ENCODE measurements at regions not wholly inside any gene's neighbourhood (a gene's known extent, or its start where the extent isn't known, plus 50 kb on each side); places are given as distances from the start of the nearest gene placed in this dataset.

- no peak overlapping the region for H3K27ac ChIP-seq (ENCODE audit: low read depth in 1 of 2, low read length in 2 of 2)
- no peak overlapping the region for H3K4me3 ChIP-seq (ENCODE audit: low read depth in 1 of 3, low read length in 3 of 3)
- H3K9me3 ChIP-seq (ENCODE audit: control insufficient read depth in 4 of 4, low read length in 3 of 4), result no peaks in the 10 kb centered on the region
- H3K27me3 ChIP-seq (ENCODE audit: control insufficient read depth in 4 of 4, insufficient read depth in 4 of 4, low read length in 3 of 4), result no peaks in the 10 kb centered on the region
- no peaks in the 10 kb centered on the region for H3K36me3 ChIP-seq (ENCODE audit: control insufficient read depth in 4 of 4, insufficient read depth in 3 of 4, low read depth in 1 of 4, low read length in 3 of 4)
- no peaks in the 10 kb centered on the region for H3K4me1 ChIP-seq (ENCODE audit: control insufficient read depth in 4 of 4, insufficient read depth in 4 of 4, low read length in 3 of 4)
- H3K9ac ChIP-seq (ENCODE audit: low read depth in 1 of 2, low read length in 2 of 2), result no peak overlapping the region
- TF ChIP-seq, protein P1, sequence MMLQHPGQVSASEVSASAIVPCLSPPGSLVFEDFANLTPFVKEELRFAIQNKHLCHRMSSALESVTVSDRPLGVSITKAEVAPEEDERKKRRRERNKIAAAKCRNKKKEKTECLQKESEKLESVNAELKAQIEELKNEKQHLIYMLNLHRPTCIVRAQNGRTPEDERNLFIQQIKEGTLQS (IDR thresholded peaks at IDR 0.05), result no peak
- TF ChIP-seq EGR1 (IDR thresholded peaks at IDR 0.05; ENCODE audit: low read depth in 2 of 2) (no peak), MAX (IDR thresholded peaks at IDR 0.05) (no peak), RXRA (IDR thresholded peaks at IDR 0.05) (no peak), HNF4A (conservative IDR thresholded peaks at IDR 0.05) (no peak), NR2F2 (IDR thresholded peaks at IDR 0.05) (no peak), YY1 (IDR thresholded peaks at IDR 0.05) (no peak)
- TF ChIP-seq, protein P2, sequence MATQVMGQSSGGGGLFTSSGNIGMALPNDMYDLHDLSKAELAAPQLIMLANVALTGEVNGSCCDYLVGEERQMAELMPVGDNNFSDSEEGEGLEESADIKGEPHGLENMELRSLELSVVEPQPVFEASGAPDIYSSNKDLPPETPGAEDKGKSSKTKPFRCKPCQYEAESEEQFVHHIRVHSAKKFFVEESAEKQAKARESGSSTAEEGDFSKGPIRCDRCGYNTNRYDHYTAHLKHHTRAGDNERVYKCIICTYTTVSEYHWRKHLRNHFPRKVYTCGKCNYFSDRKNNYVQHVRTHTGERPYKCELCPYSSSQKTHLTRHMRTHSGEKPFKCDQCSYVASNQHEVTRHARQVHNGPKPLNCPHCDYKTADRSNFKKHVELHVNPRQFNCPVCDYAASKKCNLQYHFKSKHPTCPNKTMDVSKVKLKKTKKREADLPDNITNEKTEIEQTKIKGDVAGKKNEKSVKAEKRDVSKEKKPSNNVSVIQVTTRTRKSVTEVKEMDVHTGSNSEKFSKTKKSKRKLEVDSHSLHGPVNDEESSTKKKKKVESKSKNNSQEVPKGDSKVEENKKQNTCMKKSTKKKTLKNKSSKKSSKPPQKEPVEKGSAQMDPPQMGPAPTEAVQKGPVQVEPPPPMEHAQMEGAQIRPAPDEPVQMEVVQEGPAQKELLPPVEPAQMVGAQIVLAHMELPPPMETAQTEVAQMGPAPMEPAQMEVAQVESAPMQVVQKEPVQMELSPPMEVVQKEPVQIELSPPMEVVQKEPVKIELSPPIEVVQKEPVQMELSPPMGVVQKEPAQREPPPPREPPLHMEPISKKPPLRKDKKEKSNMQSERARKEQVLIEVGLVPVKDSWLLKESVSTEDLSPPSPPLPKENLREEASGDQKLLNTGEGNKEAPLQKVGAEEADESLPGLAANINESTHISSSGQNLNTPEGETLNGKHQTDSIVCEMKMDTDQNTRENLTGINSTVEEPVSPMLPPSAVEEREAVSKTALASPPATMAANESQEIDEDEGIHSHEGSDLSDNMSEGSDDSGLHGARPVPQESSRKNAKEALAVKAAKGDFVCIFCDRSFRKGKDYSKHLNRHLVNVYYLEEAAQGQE (IDR thresholded peaks at IDR 0.05), result no peak
- TF ChIP-seq, protein P3, sequence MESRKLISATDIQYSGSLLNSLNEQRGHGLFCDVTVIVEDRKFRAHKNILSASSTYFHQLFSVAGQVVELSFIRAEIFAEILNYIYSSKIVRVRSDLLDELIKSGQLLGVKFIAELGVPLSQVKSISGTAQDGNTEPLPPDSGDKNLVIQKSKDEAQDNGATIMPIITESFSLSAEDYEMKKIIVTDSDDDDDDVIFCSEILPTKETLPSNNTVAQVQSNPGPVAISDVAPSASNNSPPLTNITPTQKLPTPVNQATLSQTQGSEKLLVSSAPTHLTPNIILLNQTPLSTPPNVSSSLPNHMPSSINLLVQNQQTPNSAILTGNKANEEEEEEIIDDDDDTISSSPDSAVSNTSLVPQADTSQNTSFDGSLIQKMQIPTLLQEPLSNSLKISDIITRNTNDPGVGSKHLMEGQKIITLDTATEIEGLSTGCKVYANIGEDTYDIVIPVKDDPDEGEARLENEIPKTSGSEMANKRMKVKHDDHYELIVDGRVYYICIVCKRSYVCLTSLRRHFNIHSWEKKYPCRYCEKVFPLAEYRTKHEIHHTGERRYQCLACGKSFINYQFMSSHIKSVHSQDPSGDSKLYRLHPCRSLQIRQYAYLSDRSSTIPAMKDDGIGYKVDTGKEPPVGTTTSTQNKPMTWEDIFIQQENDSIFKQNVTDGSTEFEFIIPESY (IDR thresholded peaks at IDR 0.05), result no peak
- no peak for DNase-seq (ENCODE audit: low spot score)
These were observed 669.6 kb downstream of the DIAPH3 start for GRCh38 chr13:59494151-59494550.

GRCh38 chr13:59494560-59494970, 669.2 kb downstream of the DIAPH3 start:
- Histone ChIP-seq H3K27me3 (ENCODE audit: control insufficient read depth in 4 of 4, insufficient read depth in 4 of 4, low read length in 3 of 4) (no peaks in the 10 kb centered on the region), H3K36me3 (ENCODE audit: control insufficient read depth in 4 of 4, insufficient read depth in 3 of 4, low read depth in 1 of 4, low read length in 3 of 4) (no peaks in the 10 kb centered on the region), H3K27ac (ENCODE audit: low read depth in 1 of 2, low read length in 2 of 2) (no peak overlapping the region), H3K9me3 (ENCODE audit: control insufficient read depth in 4 of 4, low read length in 3 of 4) (no peaks in the 10 kb centered on the region), H3K9ac (ENCODE audit: low read depth in 1 of 2, low read length in 2 of 2) (no peak overlapping the region), H3K4me1 (ENCODE audit: control insufficient read depth in 4 of 4, insufficient read depth in 4 of 4, low read length in 3 of 4) (no peaks in the 10 kb centered on the region), H3K4me3 (ENCODE audit: low read depth in 1 of 3, low read length in 3 of 3) (no peak overlapping the region)
- TF ChIP-seq NR2F2 (IDR thresholded peaks at IDR 0.05) (peak; percentile 71), RXRA (IDR thresholded peaks at IDR 0.05) (peak; percentile 26 to 35), SP1 (IDR thresholded peaks at IDR 0.05) (no peak), MAX (IDR thresholded peaks at IDR 0.05) (no peak), TAF1 (conservative IDR thresholded peaks at IDR 0.05) (no peak)
- WGBS, result 32% methylated on average over 4 of the region's 4 CpGs
- DNase-seq (ENCODE audit: low spot score), result no peak

GRCh38 chr13:59495299-59495698, 668.4 kb downstream of the DIAPH3 start:
- 83% methylated on average over 4 of the region's 4 CpGs for WGBS
- no peaks in the 10 kb centered on the region for H3K9me3 ChIP-seq (ENCODE audit: control insufficient read depth in 4 of 4, low read length in 3 of 4)
- DNase-seq (ENCODE audit: low spot score), result no peak
- no peaks in the 10 kb centered on the region for H3K27me3 ChIP-seq (ENCODE audit: control insufficient read depth in 4 of 4, insufficient read depth in 4 of 4, low read length in 3 of 4)
- no peak overlapping the region for H3K9ac ChIP-seq (ENCODE audit: low read depth in 1 of 2, low read length in 2 of 2)
- no peak overlapping the region for H3K27ac ChIP-seq (ENCODE audit: low read depth in 1 of 2, low read length in 2 of 2)
- H3K36me3 ChIP-seq (ENCODE audit: control insufficient read depth in 4 of 4, insufficient read depth in 3 of 4, low read depth in 1 of 4, low read length in 3 of 4), result no peaks in the 10 kb centered on the region
- H3K4me1 ChIP-seq (ENCODE audit: control insufficient read depth in 4 of 4, insufficient read depth in 4 of 4, low read length in 3 of 4), result no peaks in the 10 kb centered on the region
- no peak overlapping the region for H3K4me3 ChIP-seq (ENCODE audit: low read depth in 1 of 3, low read length in 3 of 3)
- TF ChIP-seq FOXA1 (IDR thresholded peaks at IDR 0.05), result no peak
- TF ChIP-seq, protein P2 (IDR thresholded peaks at IDR 0.05), result no peak
- TF ChIP-seq TAF1 (conservative IDR thresholded peaks at IDR 0.05), result no peak
- no peak for TF ChIP-seq GABPA (IDR thresholded peaks at IDR 0.05 in 1 of 2, conservative IDR thresholded peaks at IDR 0.05 in 1 of 2)
- TF ChIP-seq, protein P1 (IDR thresholded peaks at IDR 0.05), result no peak
- no peak for TF ChIP-seq YY1 (IDR thresholded peaks at IDR 0.05)
- TF ChIP-seq SP1 (IDR thresholded peaks at IDR 0.05), result no peak
- no peak for TF ChIP-seq FOXA2 (IDR thresholded peaks at IDR 0.05)
- TF ChIP-seq, protein P4, sequence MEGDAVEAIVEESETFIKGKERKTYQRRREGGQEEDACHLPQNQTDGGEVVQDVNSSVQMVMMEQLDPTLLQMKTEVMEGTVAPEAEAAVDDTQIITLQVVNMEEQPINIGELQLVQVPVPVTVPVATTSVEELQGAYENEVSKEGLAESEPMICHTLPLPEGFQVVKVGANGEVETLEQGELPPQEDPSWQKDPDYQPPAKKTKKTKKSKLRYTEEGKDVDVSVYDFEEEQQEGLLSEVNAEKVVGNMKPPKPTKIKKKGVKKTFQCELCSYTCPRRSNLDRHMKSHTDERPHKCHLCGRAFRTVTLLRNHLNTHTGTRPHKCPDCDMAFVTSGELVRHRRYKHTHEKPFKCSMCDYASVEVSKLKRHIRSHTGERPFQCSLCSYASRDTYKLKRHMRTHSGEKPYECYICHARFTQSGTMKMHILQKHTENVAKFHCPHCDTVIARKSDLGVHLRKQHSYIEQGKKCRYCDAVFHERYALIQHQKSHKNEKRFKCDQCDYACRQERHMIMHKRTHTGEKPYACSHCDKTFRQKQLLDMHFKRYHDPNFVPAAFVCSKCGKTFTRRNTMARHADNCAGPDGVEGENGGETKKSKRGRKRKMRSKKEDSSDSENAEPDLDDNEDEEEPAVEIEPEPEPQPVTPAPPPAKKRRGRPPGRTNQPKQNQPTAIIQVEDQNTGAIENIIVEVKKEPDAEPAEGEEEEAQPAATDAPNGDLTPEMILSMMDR (IDR thresholded peaks at IDR 0.05; ENCODE audit: low read depth, low read length, missing input control), result no peak
- TF ChIP-seq HNF4G (IDR thresholded peaks at IDR 0.05), result no peak
